ENCODE measurements at regions not wholly inside any gene's neighbourhood (a gene's known extent, or its start where the extent isn't known, plus 50 kb on each side); places are given as distances from the start of the nearest gene placed in this dataset.

- Histone ChIP-seq H3K9ac (ENCODE audit: low read depth in 1 of 2, low read length in 2 of 2) (no peak overlapping the region), H3K27me3 (ENCODE audit: control insufficient read depth in 4 of 4, insufficient read depth in 4 of 4, low read length in 3 of 4) (peaks cover 0 to 2% (median 0%) of the 10 kb centered on the region in 4 donors), H3K4me3 (ENCODE audit: low read depth in 1 of 3, low read length in 3 of 3) (no peak overlapping the region), H3K4me1 (ENCODE audit: control insufficient read depth in 4 of 4, insufficient read depth in 4 of 4, low read length in 3 of 4) (no peaks in the 10 kb centered on the region), H3K9me3 (ENCODE audit: control insufficient read depth in 4 of 4, low read length in 3 of 4) (peaks cover 0 to 2% (median 0%) of the 10 kb centered on the region in 4 donors), H3K36me3 (ENCODE audit: control insufficient read depth in 4 of 4, insufficient read depth in 3 of 4, low read depth in 1 of 4, low read length in 3 of 4) (no peaks in the 10 kb centered on the region), H3K27ac (ENCODE audit: low read depth in 1 of 2, low read length in 2 of 2) (no peak overlapping the region)
- TF ChIP-seq NR2F2 (IDR thresholded peaks at IDR 0.05): no peak
- TF ChIP-seq, protein P1, sequence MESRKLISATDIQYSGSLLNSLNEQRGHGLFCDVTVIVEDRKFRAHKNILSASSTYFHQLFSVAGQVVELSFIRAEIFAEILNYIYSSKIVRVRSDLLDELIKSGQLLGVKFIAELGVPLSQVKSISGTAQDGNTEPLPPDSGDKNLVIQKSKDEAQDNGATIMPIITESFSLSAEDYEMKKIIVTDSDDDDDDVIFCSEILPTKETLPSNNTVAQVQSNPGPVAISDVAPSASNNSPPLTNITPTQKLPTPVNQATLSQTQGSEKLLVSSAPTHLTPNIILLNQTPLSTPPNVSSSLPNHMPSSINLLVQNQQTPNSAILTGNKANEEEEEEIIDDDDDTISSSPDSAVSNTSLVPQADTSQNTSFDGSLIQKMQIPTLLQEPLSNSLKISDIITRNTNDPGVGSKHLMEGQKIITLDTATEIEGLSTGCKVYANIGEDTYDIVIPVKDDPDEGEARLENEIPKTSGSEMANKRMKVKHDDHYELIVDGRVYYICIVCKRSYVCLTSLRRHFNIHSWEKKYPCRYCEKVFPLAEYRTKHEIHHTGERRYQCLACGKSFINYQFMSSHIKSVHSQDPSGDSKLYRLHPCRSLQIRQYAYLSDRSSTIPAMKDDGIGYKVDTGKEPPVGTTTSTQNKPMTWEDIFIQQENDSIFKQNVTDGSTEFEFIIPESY (IDR thresholded peaks at IDR 0.05): no peak
- no peak for TF ChIP-seq JUND (IDR thresholded peaks at IDR 0.05)
- no peak for TF ChIP-seq ATF3 (IDR thresholded peaks at IDR 0.05)
- TF ChIP-seq SP1 (IDR thresholded peaks at IDR 0.05): no peak
- TF ChIP-seq YY1 (IDR thresholded peaks at IDR 0.05): no peak
- TF ChIP-seq TAF1 (conservative IDR thresholded peaks at IDR 0.05): no peak
- no peak for TF ChIP-seq EGR1 (IDR thresholded peaks at IDR 0.05; ENCODE audit: low read depth in 2 of 2)
- no peak for DNase-seq (ENCODE audit: low spot score)
- WGBS: 64% methylated on average over 4 of the region's 4 CpGs
Observed at GRCh38 chr1:95326023-95326422, 92.0 kb downstream of the RWDD3 start.

- Histone ChIP-seq H3K36me3 (ENCODE audit: control insufficient read depth in 4 of 4, insufficient read depth in 3 of 4, low read depth in 1 of 4, low read length in 3 of 4) (no peaks in the 10 kb centered on the region), H3K9me3 (ENCODE audit: control insufficient read depth in 4 of 4, low read length in 3 of 4) (peaks cover 0 to 4% (median 0%) of the 10 kb centered on the region in 4 donors), H3K4me3 (ENCODE audit: low read depth in 1 of 3, low read length in 3 of 3) (no peak overlapping the region), H3K27ac (ENCODE audit: low read depth in 1 of 2, low read length in 2 of 2) (no peak overlapping the region), H3K9ac (ENCODE audit: low read depth in 1 of 2, low read length in 2 of 2) (no peak overlapping the region), H3K27me3 (ENCODE audit: control insufficient read depth in 4 of 4, insufficient read depth in 4 of 4, low read length in 3 of 4) (no peaks in the 10 kb centered on the region), H3K4me1 (ENCODE audit: control insufficient read depth in 4 of 4, insufficient read depth in 4 of 4, low read length in 3 of 4) (no peaks in the 10 kb centered on the region)
- WGBS: 98% methylated on average over 1 of the region's 1 CpG
- DNase-seq (ENCODE audit: low spot score): no peak
- TF ChIP-seq MAX (IDR thresholded peaks at IDR 0.05) (no peak), FOXA2 (IDR thresholded peaks at IDR 0.05) (no peak), GABPA (IDR thresholded peaks at IDR 0.05 in 1 of 2, conservative IDR thresholded peaks at IDR 0.05 in 1 of 2) (no peak), HNF4G (IDR thresholded peaks at IDR 0.05) (no peak), YY1 (IDR thresholded peaks at IDR 0.05) (no peak), TAF1 (conservative IDR thresholded peaks at IDR 0.05) (no peak), SP1 (IDR thresholded peaks at IDR 0.05) (no peak), REST (IDR thresholded peaks at IDR 0.05) (no peak), RXRA (IDR thresholded peaks at IDR 0.05) (no peak), RAD21 (IDR thresholded peaks at IDR 0.05) (no peak), FOXA1 (IDR thresholded peaks at IDR 0.05) (no peak), ATF3 (IDR thresholded peaks at IDR 0.05) (no peak), JUND (IDR thresholded peaks at IDR 0.05) (no peak), EGR1 (IDR thresholded peaks at IDR 0.05; ENCODE audit: low read depth in 2 of 2) (no peak), HNF4A (conservative IDR thresholded peaks at IDR 0.05) (no peak)
- TF ChIP-seq, protein P2, sequence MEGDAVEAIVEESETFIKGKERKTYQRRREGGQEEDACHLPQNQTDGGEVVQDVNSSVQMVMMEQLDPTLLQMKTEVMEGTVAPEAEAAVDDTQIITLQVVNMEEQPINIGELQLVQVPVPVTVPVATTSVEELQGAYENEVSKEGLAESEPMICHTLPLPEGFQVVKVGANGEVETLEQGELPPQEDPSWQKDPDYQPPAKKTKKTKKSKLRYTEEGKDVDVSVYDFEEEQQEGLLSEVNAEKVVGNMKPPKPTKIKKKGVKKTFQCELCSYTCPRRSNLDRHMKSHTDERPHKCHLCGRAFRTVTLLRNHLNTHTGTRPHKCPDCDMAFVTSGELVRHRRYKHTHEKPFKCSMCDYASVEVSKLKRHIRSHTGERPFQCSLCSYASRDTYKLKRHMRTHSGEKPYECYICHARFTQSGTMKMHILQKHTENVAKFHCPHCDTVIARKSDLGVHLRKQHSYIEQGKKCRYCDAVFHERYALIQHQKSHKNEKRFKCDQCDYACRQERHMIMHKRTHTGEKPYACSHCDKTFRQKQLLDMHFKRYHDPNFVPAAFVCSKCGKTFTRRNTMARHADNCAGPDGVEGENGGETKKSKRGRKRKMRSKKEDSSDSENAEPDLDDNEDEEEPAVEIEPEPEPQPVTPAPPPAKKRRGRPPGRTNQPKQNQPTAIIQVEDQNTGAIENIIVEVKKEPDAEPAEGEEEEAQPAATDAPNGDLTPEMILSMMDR (IDR thresholded peaks at IDR 0.05; ENCODE audit: low read depth, low read length, missing input control): no peak
- TF ChIP-seq, protein P1 (IDR thresholded peaks at IDR 0.05): no peak
Observed at GRCh38 chr1:95332754-95333153, 98.7 kb downstream of the RWDD3 start.

Data from liver (tissue), 8 donors.